Liver (tissue), 7 donors: ENCODE measurements at regions not wholly inside any gene's neighbourhood (a gene's known extent, or its start where the extent isn't known, plus 50 kb on each side); places are given as distances from the start of the nearest gene placed in this dataset.

Source experiments
- DNase-seq: peaks from one replicate; pipeline ENCODE4 v3.0.0-alpha.2; 2017; ENCODE audit warnings: low spot score
- H3K27ac ChIP-seq, 2 donors: one replicate each; pipeline ENCODE4 v1.7.0; 2013; ENCODE audit warnings: inconsistent platforms in 2 of 2, low read length in 2 of 2, control low read depth in 1 of 2, low read depth in 1 of 2, mild to moderate bottlenecking in 1 of 2
- H3K27me3 ChIP-seq, 4 donors: one replicate each; pipeline versions ENCODE4 v1.6.1 to v1.7.0; 2013; ENCODE audit warnings: low read length in 3 of 4, inconsistent platforms in 1 of 4, mild to moderate bottlenecking in 1 of 4, moderate library complexity in 1 of 4; ENCODE audit not compliant: control insufficient read depth in 4 of 4, insufficient read depth in 4 of 4
- H3K36me3 ChIP-seq, 4 donors: one replicate each; pipeline versions ENCODE4 v1.6.1 to v1.7.0; 2013; ENCODE audit warnings: low read length in 3 of 4, mild to moderate bottlenecking in 3 of 4, low read depth in 1 of 4, moderate library complexity in 1 of 4; ENCODE audit not compliant: control insufficient read depth in 4 of 4, insufficient read depth in 3 of 4
- H3K4me1 ChIP-seq, 4 donors: one replicate each; pipeline versions ENCODE4 v1.6.1 to v1.7.0; 2013; ENCODE audit warnings: low read length in 3 of 4, mild to moderate bottlenecking in 3 of 4, moderate library complexity in 1 of 4; ENCODE audit not compliant: control insufficient read depth in 4 of 4, insufficient read depth in 4 of 4
- H3K4me3 ChIP-seq, 3 donors: one replicate each; pipeline versions ENCODE4 v1.6.1 to v1.7.0; 2013; ENCODE audit warnings: low read length in 3 of 3, control low read depth in 1 of 3, low read depth in 1 of 3, mild to moderate bottlenecking in 1 of 3
- H3K9ac ChIP-seq, 2 donors: one replicate each; pipeline ENCODE4 v1.7.0; 2013; ENCODE audit warnings: low read length in 2 of 2, mild to moderate bottlenecking in 2 of 2, moderate library complexity in 2 of 2, control low read depth in 1 of 2, low read depth in 1 of 2
- H3K9me3 ChIP-seq, 4 donors: one replicate each; pipeline versions ENCODE4 v1.6.1 to v1.7.0; 2013; ENCODE audit warnings: low read length in 3 of 4; ENCODE audit not compliant: control insufficient read depth in 4 of 4
- ATF3 ChIP-seq: IDR thresholded peaks from 2 replicates; pipeline ENCODE4 v1.6.1; 2016; ENCODE audit warnings: antibody characterized with exemption
- FOXA1 ChIP-seq: IDR thresholded peaks from 2 replicates; pipeline ENCODE4 v1.6.1; 2016; ENCODE audit warnings: antibody characterized with exemption
- FOXA2 ChIP-seq: IDR thresholded peaks from 2 replicates; pipeline ENCODE4 v1.6.1; 2016; ENCODE audit warnings: antibody characterized with exemption
- GABPA ChIP-seq, 2 donors: IDR thresholded peaks in 1 of 2; conservative IDR thresholded peaks in 1 of 2; 2 replicates each; pipeline ENCODE4 v1.6.1; 2016; ENCODE audit warnings: antibody characterized with exemption in 2 of 2, mild to moderate bottlenecking in 1 of 2, moderate library complexity in 1 of 2
- JUND ChIP-seq, 2 donors: IDR thresholded peaks; 2 replicates each; pipeline ENCODE4 v1.6.1; 2016; ENCODE audit warnings: antibody characterized with exemption in 2 of 2
- MAX ChIP-seq: IDR thresholded peaks from 2 replicates; pipeline ENCODE4 v1.6.1; 2016; ENCODE audit warnings: antibody characterized with exemption
- NR2F2 ChIP-seq: IDR thresholded peaks from 2 replicates; pipeline ENCODE4 v1.6.1; 2016; ENCODE audit warnings: antibody characterized with exemption
- RAD21 ChIP-seq, 2 donors: IDR thresholded peaks; 2 replicates each; pipeline ENCODE4 v1.6.1; 2016; ENCODE audit warnings: antibody characterized with exemption in 2 of 2, mild to moderate bottlenecking in 2 of 2
- REST ChIP-seq: IDR thresholded peaks from 2 replicates; pipeline ENCODE4 v1.6.1; 2016; ENCODE audit warnings: antibody characterized with exemption, mild to moderate bottlenecking
- RXRA ChIP-seq, 2 donors: IDR thresholded peaks; 2 replicates each; pipeline ENCODE4 v1.6.1; 2017 to 2018; ENCODE audit warnings: antibody characterized with exemption in 2 of 2, mild to moderate bottlenecking in 1 of 2
- SP1 ChIP-seq: IDR thresholded peaks from 2 replicates; pipeline ENCODE4 v1.6.1; 2018; ENCODE audit warnings: antibody characterized with exemption, mild to moderate bottlenecking
- TAF1 ChIP-seq: conservative IDR thresholded peaks from 2 replicates; pipeline ENCODE4 v1.6.1; 2016; ENCODE audit warnings: antibody characterized with exemption, mild to moderate bottlenecking
- YY1 ChIP-seq: IDR thresholded peaks from 2 replicates; pipeline ENCODE4 v1.6.1; 2016; ENCODE audit warnings: antibody characterized with exemption, mild to moderate bottlenecking
- ZBTB33 ChIP-seq: IDR thresholded peaks from 2 replicates; pipeline ENCODE4 v1.6.1; 2016; ENCODE audit warnings: antibody characterized with exemption
- WGBS: extraction: QIAGEN DNeasy Blood & Tissue Kit; methylation state at CpG from one replicate; pipeline ENCODE4 v1.1.7; 2013; 5-methylcytosine and 5-hydroxymethylcytosine counted together
- donor health status: healthy.
- donor health status: healthy.
- donor health status: healthy.
- donor health status: healthy.

GRCh38 chr6:163897030-163897429, 482.5 kb downstream of the QKI start:
- 92% methylated on average over 8 of the region's 8 CpGs for WGBS
- no peak for TF ChIP-seq FOXA2
- TF ChIP-seq MAX: no peak
- no peak for TF ChIP-seq TAF1
- no peak for TF ChIP-seq GABPA (IDR thresholded peaks at IDR 0.05 in 1 of 2, conservative IDR thresholded peaks at IDR 0.05 in 1 of 2)
- no peak for TF ChIP-seq NR2F2
- no peak for TF ChIP-seq SP1
- no peak for TF ChIP-seq JUND (IDR thresholded peaks at IDR 0.05)
- no peak for TF ChIP-seq FOXA1
- H3K4me3 ChIP-seq: no peak overlapping the region

GRCh38 chr6:163895162-163895561, 480.6 kb downstream of the QKI start:
- peaks cover 0 to 5% (median 1%) of the 10 kb centered on the region in 4 donors for H3K9me3 ChIP-seq
- TF ChIP-seq FOXA2 (no peak), REST (no peak), RAD21 (IDR thresholded peaks at IDR 0.05) (no peak), RXRA (IDR thresholded peaks at IDR 0.05) (no peak)
- H3K36me3 ChIP-seq: no peaks in the 10 kb centered on the region
- no peak for DNase-seq
- H3K27ac ChIP-seq: no peak overlapping the region
- H3K9ac ChIP-seq: no peak overlapping the region
- no peak overlapping the region for H3K4me3 ChIP-seq
- H3K4me1 ChIP-seq: no peaks in the 10 kb centered on the region
- H3K27me3 ChIP-seq: peaks cover 0 to 2% (median 0%) of the 10 kb centered on the region in 4 donors

More at GRCh38 chr6:163897030-163897429, 482.5 kb downstream of the QKI start:
- Histone ChIP-seq H3K9ac (no peak overlapping the region), H3K27me3 (peaks cover 0 to 2% (median 0%) of the 10 kb centered on the region in 4 donors), H3K36me3 (no peaks in the 10 kb centered on the region), H3K27ac (no peak overlapping the region), H3K9me3 (peaks cover 0 to 5% (median 1%) of the 10 kb centered on the region in 4 donors), H3K4me1 (no peaks in the 10 kb centered on the region)
- DNase-seq: no peak

GRCh38 chr6:163893609-163894189, 479.2 kb downstream of the QKI start:
- H3K4me3 ChIP-seq: no peak overlapping the region
- H3K27ac ChIP-seq: no peak overlapping the region
- TF ChIP-seq ZBTB33 (no peak), REST (no peak), YY1 (no peak), GABPA (IDR thresholded peaks at IDR 0.05 in 1 of 2, conservative IDR thresholded peaks at IDR 0.05 in 1 of 2) (no peak), MAX (no peak), ATF3 (no peak)
- DNase-seq: no peak
- peaks cover 0 to 2% (median 0%) of the 10 kb centered on the region in 4 donors for H3K27me3 ChIP-seq
- 63% methylated on average over 4 of the region's 4 CpGs for WGBS
- no peaks in the 10 kb centered on the region for H3K36me3 ChIP-seq
- H3K9ac ChIP-seq: no peak overlapping the region
- peaks cover 0 to 5% (median 1%) of the 10 kb centered on the region in 4 donors for H3K9me3 ChIP-seq
- H3K4me1 ChIP-seq: no peaks in the 10 kb centered on the region
